ENCODE measurements at regions not wholly inside any gene's neighbourhood (a gene's known extent, or its start where the extent isn't known, plus 50 kb on each side); places are given as distances from the start of the nearest gene placed in this dataset.

- no peak for TF ChIP-seq EZH2 (IDR thresholded peaks at IDR 0.05; ENCODE audit: borderline replicate concordance, low read depth, low read length, severe bottlenecking)
- no peak for TF ChIP-seq CTCF (IDR thresholded peaks at IDR 0.05; ENCODE audit: borderline replicate concordance, extremely low read depth, low read length, poor library complexity, severe bottlenecking)
Observed at GRCh38 chrX:42442745-42443144, 335.2 kb downstream of the PPP1R2C start.
